ENCODE measurements at regions not wholly inside any gene's neighbourhood (a gene's known extent, or its start where the extent isn't known, plus 50 kb on each side); places are given as distances from the start of the nearest gene placed in this dataset.

DNA sequence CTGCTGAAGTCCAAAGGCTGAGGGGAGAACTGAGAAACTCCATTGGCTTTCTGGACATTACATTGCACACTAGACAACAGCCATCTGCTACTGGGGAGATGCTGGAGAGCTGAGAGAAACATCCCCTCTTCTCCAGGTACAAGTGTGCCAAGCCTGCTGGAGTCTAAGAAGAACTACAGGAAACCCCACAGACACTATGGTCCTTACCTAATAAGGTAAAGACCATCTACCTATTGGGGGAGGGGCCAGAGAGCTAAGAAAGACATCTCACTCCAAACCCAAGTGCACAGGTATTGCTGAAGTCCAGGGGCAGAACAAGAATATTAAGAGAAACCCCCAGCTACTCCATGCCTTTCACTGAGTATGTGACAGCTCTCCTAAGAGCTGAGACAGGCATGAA lies 338.7 kb upstream of the NCKAP5 start:
- no peak for DNase-seq
- Histone ChIP-seq H3K27ac (no peak overlapping the region), H3K4me1 (no peaks in the 10 kb centered on the region), H3K27me3 (peaks cover 0 to 6% (median 0%) of the 10 kb centered on the region in 9 donors), H3K36me3 (no peaks in the 10 kb centered on the region), H3K9me3 (peaks cover 0 to 16% (median 0%) of the 10 kb centered on the region in 12 donors), H3K4me3 (no peak overlapping the region)
- intact Hi-C loops (cut with DNase I), result no loop called here
- ATAC-seq, result no peak
- TF ChIP-seq, protein P1, sequence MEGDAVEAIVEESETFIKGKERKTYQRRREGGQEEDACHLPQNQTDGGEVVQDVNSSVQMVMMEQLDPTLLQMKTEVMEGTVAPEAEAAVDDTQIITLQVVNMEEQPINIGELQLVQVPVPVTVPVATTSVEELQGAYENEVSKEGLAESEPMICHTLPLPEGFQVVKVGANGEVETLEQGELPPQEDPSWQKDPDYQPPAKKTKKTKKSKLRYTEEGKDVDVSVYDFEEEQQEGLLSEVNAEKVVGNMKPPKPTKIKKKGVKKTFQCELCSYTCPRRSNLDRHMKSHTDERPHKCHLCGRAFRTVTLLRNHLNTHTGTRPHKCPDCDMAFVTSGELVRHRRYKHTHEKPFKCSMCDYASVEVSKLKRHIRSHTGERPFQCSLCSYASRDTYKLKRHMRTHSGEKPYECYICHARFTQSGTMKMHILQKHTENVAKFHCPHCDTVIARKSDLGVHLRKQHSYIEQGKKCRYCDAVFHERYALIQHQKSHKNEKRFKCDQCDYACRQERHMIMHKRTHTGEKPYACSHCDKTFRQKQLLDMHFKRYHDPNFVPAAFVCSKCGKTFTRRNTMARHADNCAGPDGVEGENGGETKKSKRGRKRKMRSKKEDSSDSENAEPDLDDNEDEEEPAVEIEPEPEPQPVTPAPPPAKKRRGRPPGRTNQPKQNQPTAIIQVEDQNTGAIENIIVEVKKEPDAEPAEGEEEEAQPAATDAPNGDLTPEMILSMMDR (IDR thresholded peaks at IDR 0.05), result no peak
- TF ChIP-seq POLR2A (IDR thresholded peaks at IDR 0.05), result no peak

- no peak for TF ChIP-seq POLR2A (IDR thresholded peaks at IDR 0.05)
- TF ChIP-seq, protein P1 (IDR thresholded peaks at IDR 0.05), result no peak
- H3K4me3 ChIP-seq, result no peak overlapping the region
- no peaks in the 10 kb centered on the region for H3K36me3 ChIP-seq
- H3K4me1 ChIP-seq, result no peaks in the 10 kb centered on the region
- H3K27me3 ChIP-seq, result peaks cover 0 to 6% (median 0%) of the 10 kb centered on the region in 9 donors
- peaks cover 0 to 16% (median 0%) of the 10 kb centered on the region in 12 donors for H3K9me3 ChIP-seq
- no peak overlapping the region for H3K27ac ChIP-seq
- intact Hi-C loops (cut with DNase I), result no loop called here
- ATAC-seq, result no peak
- DNase-seq, result no peak
Measured at GRCh38 chr2:133908171-133908570, 339.9 kb upstream of the NCKAP5 start.

GRCh38 chr2:133918141-133918540 lies 335.7 kb upstream of the MGAT5 start:
- WGBS, 4 donors, result 86 to 92% (median 90%) methylated on average over 1 of the region's 1 CpG
- no peaks in the 10 kb centered on the region for H3K36me3 ChIP-seq
- ATAC-seq, result no peak
- H3K9me3 ChIP-seq, result peaks cover 0 to 8% (median 0%) of the 10 kb centered on the region in 12 donors
- H3K4me1 ChIP-seq, result no peaks in the 10 kb centered on the region
- H3K27ac ChIP-seq, result no peak overlapping the region
- peaks cover 0 to 3% (median 0%) of the 10 kb centered on the region in 9 donors for H3K27me3 ChIP-seq
- no peak for TF ChIP-seq POLR2A (IDR thresholded peaks at IDR 0.05)
- TF ChIP-seq, protein P1 (IDR thresholded peaks at IDR 0.05), result no peak
- intact Hi-C loops (cut with DNase I), result no loop called here
- DNase-seq, result no peak
- H3K4me3 ChIP-seq, result no peak overlapping the region

GRCh38 chr2:133919285-133919684 lies 334.6 kb upstream of the MGAT5 start:
- ATAC-seq, result no peak
- WGBS, 4 donors, result 56 to 60% (median 59%) methylated on average over 3 of the region's 3 CpGs
- intact Hi-C loops (cut with DNase I), result no loop called here

More at GRCh38 chr2:133919285-133919684, 334.6 kb upstream of the MGAT5 start:
- no peaks in the 10 kb centered on the region for H3K4me1 ChIP-seq
- no peaks in the 10 kb centered on the region for H3K36me3 ChIP-seq
- TF ChIP-seq, protein P1 (IDR thresholded peaks at IDR 0.05), result no peak
- TF ChIP-seq POLR2A (IDR thresholded peaks at IDR 0.05), result no peak
- peaks cover 0 to 3% (median 0%) of the 10 kb centered on the region in 9 donors for H3K27me3 ChIP-seq
- no peak overlapping the region for H3K4me3 ChIP-seq
- DNase-seq, result no peak
- H3K27ac ChIP-seq, result no peak overlapping the region
- H3K9me3 ChIP-seq, result peaks cover 0 to 8% (median 0%) of the 10 kb centered on the region in 12 donors
